GM12878 (cell line): ENCODE measurements at regions not wholly inside any gene's neighbourhood (a gene's known extent, or its start where the extent isn't known, plus 50 kb on each side); places are given as distances from the start of the nearest gene placed in this dataset.

Source experiments
- BRCA1 ChIP-seq: IDR thresholded peaks from 2 replicates; pipeline ENCODE4 v1.6.1; 2011; ENCODE audit warnings: low read depth, low read length, improper control_type of control experiment
- CTCF ChIP-seq, 3 experiments: IDR thresholded peaks in 2 of 3; conservative IDR thresholded peaks in 1 of 3; 2 replicates each; pipeline ENCODE4 v1.5.1; 2011; ENCODE audit warnings: low read depth in 3 of 3, low read length in 3 of 3, mild to moderate bottlenecking in 3 of 3, control low read depth in 2 of 3, moderate library complexity in 2 of 3, inconsistent platforms in 1 of 3, mixed read lengths in 1 of 3; ENCODE audit not compliant: control insufficient read depth in 2 of 3, insufficient read depth in 1 of 3; ENCODE audit errors: extremely low read depth in 1 of 3
- EZH2 ChIP-seq: IDR thresholded peaks from 2 replicates; pipeline ENCODE4 v1.6.1; 2012; ENCODE audit warnings: low read depth, mild to moderate bottlenecking, control low read depth, inconsistent platforms, low read length, borderline replicate concordance; ENCODE audit not compliant: control insufficient read depth
- FOXM1 ChIP-seq: IDR thresholded peaks from 2 replicates; pipeline ENCODE4 v1.6.1; 2012; ENCODE audit warnings: low read depth, mild to moderate bottlenecking, inconsistent platforms, low read length, moderate library complexity
- IKZF2 ChIP-seq, 2 experiments: fragments of 450-650 bp; IDR thresholded peaks; 2 replicates each; pipeline ENCODE4 v1.6.1; 2017; ENCODE audit warnings: mild to moderate bottlenecking in 2 of 2, moderate library complexity in 2 of 2
- JUND ChIP-seq: IDR thresholded peaks from 2 replicates; pipeline ENCODE4 v1.6.1; 2012; ENCODE audit warnings: low read depth, mild to moderate bottlenecking, low read length, improper control_type of control experiment, moderate library complexity
- NFIC ChIP-seq: IDR thresholded peaks from 2 replicates; pipeline ENCODE4 v1.6.1; 2012; ENCODE audit warnings: low read depth, mild to moderate bottlenecking, inconsistent platforms, low read length, moderate library complexity
- NR2C1 ChIP-seq: fragments of 450-650 bp; IDR thresholded peaks from 2 replicates; pipeline ENCODE4 v1.6.1; 2017; ENCODE audit warnings: antibody characterized with exemption, mild to moderate bottlenecking, moderate library complexity
- POLR2A ChIP-seq: IDR thresholded peaks from 2 replicates; pipeline ENCODE4 v1.6.1; 2011; ENCODE audit warnings: low read depth, mild to moderate bottlenecking, low read length
- REST ChIP-seq: IDR thresholded peaks from 2 replicates; pipeline ENCODE4 v1.6.1; 2012; ENCODE audit warnings: mild to moderate bottlenecking, low read depth, low read length
- SP1 ChIP-seq: IDR thresholded peaks from one replicate; pipeline ENCODE4 v1.6.1; 2011; ENCODE audit warnings: low read depth, low read length
- TCF12 ChIP-seq: IDR thresholded peaks from 2 replicates; pipeline ENCODE4 v1.6.1; 2011; ENCODE audit warnings: low read depth, mild to moderate bottlenecking, low read length
- ZSCAN29 ChIP-seq: fragments of 450-650 bp; IDR thresholded peaks from 2 replicates; pipeline ENCODE4 v1.6.1; 2017; ENCODE audit warnings: mild to moderate bottlenecking, moderate library complexity
- ZZZ3 ChIP-seq: IDR thresholded peaks from 2 replicates; pipeline ENCODE4 v1.6.1; 2011; ENCODE audit warnings: low read depth; ENCODE audit not compliant: control insufficient read depth, insufficient read length

- TF ChIP-seq REST, result no peak
- TF ChIP-seq CTCF (IDR thresholded peaks at IDR 0.05 in 2 of 3, conservative IDR thresholded peaks at IDR 0.05 in 1 of 3; ENCODE audit: control insufficient read depth in 2 of 3, extremely low read depth in 1 of 3, insufficient read depth in 1 of 3, low read depth in 3 of 3, low read length in 3 of 3), result no peak
- TF ChIP-seq ZZZ3, result no peak
- no peak for TF ChIP-seq POLR2A
- no peak for TF ChIP-seq SP1
- no peak for TF ChIP-seq NR2C1
- no peak for TF ChIP-seq TCF12
- no peak for TF ChIP-seq FOXM1
- no peak for TF ChIP-seq EZH2
- TF ChIP-seq BRCA1, result no peak
- no peak for TF ChIP-seq ZSCAN29
- no peak for TF ChIP-seq JUND
- no peak for TF ChIP-seq NFIC
- TF ChIP-seq IKZF2 (IDR thresholded peaks at IDR 0.05), result no peak
Measured at GRCh38 chr6:99768166-99768565, 161.5 kb downstream of the PRDM13 start.
